ENCODE measurements at regions not wholly inside any gene's neighbourhood (a gene's known extent, or its start where the extent isn't known, plus 50 kb on each side); places are given as distances from the start of the nearest gene placed in this dataset.
"Not testable (repeated sequence)": the region's sequence is repeated elsewhere in the genome, so short reads cannot be mapped to it uniquely, and the experiment has no call there.

DNA sequence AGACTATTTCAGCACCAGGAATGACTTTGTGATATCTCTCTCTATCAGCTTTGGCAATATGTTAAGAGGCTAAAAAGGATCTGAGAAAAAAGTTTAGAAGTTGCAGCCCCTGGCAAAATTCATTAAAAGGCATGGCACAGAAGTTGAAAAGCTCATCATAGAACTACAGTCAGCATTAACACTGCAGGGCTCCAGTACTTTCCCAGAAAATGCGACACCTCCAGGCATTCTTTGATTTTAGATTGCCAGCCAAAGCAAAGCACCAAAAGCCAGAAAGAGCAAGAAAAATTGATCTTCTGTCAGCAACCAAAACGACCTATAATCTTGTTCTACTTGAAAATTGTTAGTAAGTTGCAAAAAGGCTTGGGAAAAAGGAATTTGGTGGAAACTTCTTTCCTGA is 713.5 kb downstream of the FSCB start:
- DNase-seq = no peak

DNA sequence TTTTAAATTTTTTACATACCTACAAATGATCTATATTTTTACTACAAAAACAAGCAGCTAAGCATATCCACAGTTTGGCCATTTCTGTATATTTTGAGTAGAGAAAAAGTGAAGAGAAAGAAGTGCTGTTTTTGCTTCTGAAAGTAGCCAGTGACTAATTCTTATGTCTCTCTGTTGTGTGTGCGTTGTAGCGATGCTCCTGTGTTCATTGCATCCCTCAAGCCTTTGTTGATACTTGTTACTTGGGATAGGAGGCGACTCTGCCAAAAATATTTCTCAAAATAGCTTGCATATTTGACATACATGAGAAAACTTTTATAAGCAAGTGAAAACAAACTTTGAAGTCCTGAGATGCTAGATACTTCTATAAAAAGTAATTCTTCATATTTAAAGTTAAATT is 714.1 kb downstream of the FSCB start:
- no peak for DNase-seq

GRCh38 chr14:43790681-43791080 is 716.4 kb downstream of the FSCB start:
- DNase-seq = no peak

DNA sequence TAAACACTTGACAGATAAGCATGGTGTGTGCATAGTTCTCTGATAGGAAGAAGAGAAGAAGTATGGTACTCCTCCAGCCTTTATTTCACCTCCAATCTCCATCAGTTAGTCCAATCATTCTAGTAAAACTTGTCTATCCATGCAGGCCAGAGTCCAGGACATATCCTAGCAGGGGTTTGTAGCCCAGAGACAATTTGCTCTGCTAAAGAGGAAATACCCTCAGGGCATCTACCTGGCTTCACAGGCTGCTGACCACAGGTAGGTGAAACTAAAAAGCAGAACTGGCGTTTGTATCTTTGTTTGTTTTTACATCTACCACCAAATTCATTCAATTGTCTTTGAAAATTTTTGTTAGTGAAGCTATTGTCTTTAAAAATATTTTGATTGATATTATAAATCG is 717.6 kb downstream of the FSCB start:
- peak; percentile 92 for DNase-seq

DNA sequence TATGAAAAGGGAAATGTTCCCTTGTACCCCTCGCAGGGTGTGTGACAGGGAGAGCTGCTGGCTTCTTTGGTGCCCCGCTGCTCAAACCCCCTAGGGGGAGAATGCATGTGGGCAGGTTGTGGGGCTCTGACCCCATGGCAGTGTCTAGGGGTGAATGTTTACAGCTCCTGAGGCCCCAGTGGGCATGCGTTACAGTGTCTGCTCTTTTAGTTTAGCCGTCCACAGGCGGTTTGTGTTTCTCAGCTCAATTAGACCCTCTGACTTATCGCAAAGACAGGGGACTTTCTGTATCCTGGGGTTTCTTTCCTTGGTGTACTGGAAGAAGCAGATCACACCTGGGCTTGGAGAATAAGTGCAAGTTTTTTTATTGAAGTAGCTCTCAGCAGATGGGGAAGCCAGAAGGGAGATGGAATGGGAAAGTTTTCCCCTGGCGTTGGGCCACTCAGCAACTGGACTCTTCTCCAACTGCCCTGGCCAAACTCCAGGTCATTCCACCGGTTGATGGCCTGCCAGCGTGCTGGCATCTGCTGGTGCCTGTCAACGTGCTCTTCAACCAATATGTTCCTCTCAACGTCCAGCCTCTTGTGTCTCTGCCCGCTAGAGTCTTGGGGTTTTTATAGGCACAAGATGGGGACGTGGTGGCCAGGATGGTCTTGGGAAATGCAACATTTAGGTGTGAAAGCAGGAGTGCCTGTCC is 720.9 kb downstream of the FSCB start:
- DNase-seq = no peak

- not testable (repeated sequence) for DNase-seq
These were observed 722.7 kb downstream of the FSCB start for GRCh38 chr14:43784432-43784831.

- peak; percentile 17 for DNase-seq
These were observed 728.0 kb downstream of the FSCB start for GRCh38 chr14:43778937-43779639.

DNA sequence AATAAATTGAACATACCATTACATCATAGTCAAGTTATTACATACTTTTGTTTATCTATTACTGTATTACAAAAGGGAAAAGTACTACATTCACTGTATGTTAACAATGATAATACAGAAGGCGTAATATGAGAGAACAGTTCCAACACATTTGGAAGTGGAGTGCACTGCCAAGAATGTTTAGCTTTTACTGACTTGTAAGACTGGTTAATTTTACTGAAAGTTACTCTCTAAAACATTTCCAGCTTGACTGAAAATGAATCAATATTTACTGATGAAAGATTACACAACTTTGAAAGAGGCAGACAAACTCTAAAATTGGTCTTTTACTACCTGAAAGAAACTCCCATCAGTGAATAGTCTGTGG is 728.5 kb downstream of the FSCB start:
- no peak for DNase-seq

DNA sequence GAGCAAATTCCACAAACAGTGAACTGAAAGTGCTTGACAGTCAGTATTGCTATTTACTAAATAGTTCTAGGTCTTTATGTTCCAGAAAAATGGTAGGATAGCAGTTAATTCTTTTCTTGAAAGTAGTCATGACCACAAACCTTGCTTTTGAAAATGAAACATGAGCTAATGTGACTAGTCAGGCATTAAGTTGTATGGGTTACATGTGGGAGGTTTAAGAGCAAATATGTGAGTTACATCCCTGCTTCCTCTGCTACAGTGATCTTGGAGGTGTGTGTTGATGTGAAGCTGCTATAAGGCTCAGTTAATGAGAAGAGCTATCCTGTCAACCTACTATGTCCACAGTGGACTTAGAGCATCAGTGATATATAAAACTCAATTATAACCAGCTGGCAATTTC is 741.6 kb downstream of the FSCB start:
- no peak for DNase-seq

GRCh38 chr14:43764433-43764832 is 742.6 kb downstream of the FSCB start:
- DNase-seq = no peak

DNA sequence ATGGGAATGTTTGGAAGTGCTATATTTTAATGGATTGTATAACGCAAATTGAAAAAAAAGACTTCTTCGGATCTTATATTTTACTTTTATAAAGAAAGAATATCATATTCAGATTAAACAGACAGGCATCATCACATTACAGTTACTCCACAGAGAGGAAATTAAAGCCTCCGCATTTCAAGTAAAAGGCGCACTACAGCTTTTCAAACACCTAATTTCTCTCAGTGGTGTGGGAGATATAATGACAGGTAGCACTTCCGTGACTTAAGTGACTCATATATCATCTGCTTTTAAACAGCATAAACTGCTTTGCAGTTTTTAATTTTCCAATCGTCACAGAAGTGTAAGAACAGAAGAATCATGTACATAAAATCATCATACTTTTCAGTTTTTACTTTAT is 751.4 kb downstream of the FSCB start:
- no peak for DNase-seq

DNA sequence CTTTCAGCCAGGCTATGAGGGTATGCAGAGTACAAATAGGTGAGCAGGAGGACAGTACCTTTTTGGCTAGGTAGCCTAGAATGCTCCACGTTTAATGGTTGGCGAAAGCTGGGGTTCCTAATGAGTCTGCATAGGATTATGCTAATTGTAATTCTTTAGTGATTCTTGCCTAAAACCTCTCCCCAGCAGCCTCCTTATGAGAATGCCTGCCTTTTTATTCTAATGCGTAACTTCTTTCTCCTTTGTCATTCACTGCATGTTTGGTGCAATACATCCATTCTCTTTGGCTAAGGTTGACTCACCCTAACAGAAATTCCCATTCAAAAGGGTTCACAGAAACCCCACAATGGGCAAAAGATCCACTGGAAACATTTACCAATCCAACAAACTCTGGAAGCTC is 752.2 kb downstream of the FSCB start:
- no peak for DNase-seq

DNA sequence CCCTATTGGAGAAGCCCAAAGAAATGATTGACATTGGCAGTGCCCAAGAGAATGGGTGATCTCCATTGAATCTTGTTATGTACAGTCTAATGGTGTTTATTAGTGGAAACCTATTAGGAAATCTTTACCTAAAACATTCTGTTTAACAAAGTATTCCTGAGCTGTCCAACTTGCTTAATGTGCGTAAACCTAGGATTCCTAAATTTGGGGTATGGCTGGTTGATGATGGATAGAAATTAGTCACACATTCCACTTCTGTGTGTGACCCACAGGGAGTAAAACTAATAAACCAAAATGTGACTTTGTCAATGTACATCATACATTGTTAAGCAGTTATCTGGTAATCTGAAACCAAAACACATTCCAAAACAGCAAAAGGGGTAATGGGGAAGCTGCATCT is 761.3 kb downstream of the FSCB start:
- DNase-seq = no peak

DNA sequence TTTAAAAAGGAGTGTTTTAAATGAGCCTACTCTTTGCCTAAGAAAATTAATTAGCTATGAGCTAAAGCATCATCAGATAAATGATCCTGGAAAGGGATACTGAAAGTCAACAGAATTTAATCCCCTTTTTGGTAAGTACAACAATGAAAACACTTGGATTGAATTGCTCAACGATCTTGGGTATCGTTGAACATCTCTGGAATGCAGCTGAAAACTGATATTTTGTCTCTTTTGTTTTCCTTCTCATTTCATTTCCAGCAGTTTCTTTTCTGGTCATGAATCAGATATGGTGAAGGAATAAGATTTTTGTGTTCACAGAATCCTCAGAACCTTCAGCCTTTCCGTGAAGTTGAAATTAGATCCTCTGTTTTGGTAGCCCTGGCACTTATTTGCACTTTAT is 771.2 kb downstream of the FSCB start:
- no peak for DNase-seq

DNA sequence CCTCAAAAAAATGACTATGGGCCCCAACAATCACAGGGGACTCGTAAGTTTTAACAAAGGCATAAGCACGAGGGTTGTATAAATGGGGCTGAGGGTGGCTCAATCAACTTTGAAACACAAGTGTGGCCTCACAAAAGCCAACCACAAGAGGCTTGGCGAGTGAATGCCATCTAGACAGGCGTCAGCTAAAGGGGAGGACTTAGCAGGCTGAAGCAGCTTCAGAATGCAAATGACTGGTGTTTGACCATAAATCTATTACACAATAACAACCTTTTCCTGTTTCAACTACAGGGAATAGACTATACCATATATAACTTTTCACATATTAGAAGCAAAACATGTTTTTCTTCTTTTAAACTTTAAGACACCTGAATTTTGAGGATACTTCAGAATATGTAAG is 777.9 kb downstream of the FSCB start:
- DNase-seq = no peak

- no peak for DNase-seq
These were observed 800.2 kb downstream of the FSCB start for GRCh38 chr14:43706900-43707299.

DNA sequence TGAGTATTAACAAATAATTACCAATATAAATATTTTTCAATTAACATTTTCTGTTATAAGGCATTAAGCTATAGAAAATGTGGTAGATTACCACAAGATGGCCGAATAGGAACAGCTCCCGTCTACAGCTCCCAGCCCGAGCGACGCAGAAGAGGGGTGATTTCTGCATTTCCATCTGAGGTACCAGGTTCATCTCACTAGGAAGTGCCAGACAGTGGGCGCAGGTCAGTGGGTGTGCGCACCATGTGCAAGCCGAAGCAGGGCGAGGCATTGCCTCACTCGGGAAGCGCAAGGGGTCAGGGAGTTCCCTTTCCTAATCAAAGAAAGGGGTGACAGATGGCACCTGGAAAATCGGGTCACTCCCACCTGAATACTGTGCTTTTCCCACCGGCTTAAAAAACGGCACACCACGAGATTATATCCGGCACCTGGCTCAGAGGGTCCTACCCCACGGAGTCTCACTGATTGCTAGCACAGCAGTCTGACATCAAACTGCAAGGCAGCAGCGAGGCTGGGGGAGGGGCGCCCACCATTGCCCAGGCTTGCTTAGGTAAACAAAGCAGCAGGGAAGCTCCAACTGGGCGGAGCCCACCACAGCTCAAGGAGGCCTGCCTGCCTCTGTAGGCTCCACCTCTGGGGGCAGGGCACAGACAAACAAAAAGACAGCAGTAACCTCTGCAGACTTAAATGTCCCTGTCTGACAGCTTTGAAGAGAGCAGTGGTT is 808.4 kb downstream of the FSCB start:
- DNase-seq = not testable (repeated sequence)

DNA sequence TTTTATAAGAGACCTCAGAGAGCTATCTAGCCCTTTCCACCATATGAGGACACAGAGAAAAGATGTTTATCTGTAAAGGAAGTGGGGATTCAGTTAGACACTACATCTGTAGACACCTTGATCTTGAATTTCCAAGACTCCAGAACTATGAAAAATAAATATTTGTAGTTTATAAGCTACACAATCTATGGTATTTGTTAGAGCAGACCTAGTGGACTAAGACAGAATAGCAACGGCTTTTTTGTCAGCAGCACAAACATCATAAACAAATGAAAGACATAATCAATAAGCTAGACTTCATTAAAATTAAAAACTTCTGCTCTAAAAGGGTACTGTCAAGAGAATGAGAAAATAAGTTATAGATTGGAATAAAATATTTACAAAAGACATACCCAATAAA is 810.1 kb downstream of the FSCB start:
- no peak for DNase-seq

GRCh38 chr14:43692706-43693105 is 814.4 kb downstream of the FSCB start:
- DNase-seq = no peak

GRCh38 chr14:43687921-43688320 is 819.2 kb downstream of the FSCB start:
- no peak for DNase-seq

GRCh38 chr14:43677581-43677980 is 829.5 kb downstream of the FSCB start:
- no peak for DNase-seq

GRCh38 chr14:43674273-43674672 is 832.8 kb downstream of the FSCB start:
- no peak for DNase-seq

DNA sequence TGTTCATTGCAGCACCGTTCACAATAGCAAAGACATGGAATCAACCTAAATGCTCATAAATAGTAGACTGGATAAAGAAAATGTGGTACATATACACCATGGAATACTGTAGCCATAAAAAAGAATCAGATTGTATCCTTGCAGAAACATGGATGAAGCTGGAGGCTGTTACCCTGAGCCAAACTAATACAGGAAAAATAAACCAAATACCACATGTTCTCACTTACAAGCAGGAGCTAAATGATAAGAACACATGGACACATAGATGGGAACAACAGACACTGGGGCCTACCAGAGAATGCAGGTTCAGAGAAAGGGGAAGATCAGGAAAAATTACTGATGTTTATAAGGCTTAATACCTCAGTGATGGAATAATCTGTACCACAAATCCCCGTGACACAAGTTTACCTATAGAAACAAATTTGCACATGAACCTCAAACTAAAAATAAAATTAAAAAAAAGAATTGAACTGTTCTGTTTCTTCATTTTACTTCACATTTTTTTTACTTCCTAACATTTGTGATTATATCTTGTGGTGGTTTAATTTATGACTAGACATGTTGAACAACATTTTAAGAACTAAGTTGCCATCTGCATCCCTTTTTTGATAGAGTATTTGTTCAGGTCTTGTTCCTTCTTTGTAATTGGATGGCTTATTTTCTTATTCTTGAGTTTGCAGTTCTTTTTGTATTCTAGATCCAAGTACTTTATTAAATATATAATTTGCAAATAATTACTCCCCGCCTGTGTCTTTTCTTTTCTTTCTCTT is 835.2 kb downstream of the FSCB start:
- no peak for DNase-seq

DNA sequence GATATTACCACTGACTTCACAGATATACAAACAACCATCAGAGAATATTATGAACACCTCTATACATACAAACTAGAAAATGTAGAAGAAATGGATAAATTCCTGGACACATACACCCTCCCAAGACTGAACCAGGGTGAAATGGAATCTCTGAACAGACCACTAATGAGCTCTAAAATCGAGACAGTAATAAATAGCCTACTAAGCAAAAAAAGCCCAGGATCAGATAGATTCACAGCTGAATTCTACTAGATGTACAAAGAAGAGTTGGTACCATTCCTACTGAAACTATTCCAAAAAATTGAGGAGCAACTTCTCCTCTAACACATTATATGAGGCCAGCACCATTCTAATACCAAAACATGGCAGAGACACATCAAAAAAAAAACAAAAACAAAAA is 837.7 kb downstream of the FSCB start:
- DNase-seq = no peak
